HG02763 (cell line): ENCODE measurements at regions not wholly inside any gene's neighbourhood (a gene's known extent, or its start where the extent isn't known, plus 50 kb on each side); places are given as distances from the start of the nearest gene placed in this dataset.
"Not testable (repeated sequence)": the region's sequence is repeated elsewhere in the genome, so short reads cannot be mapped to it uniquely, and the experiment has no call there.

Experiments
- ATAC-seq: cut with Tn5 transposase; IDR thresholded peaks from one replicate; pipeline ENCODE4 v1.9.1; 2021; ENCODE audit warnings: mild to moderate bottlenecking, moderate library complexity; ENCODE audit not compliant: unreplicated experiment

GRCh38 chr4:126201251-126202138 lies 886.7 kb downstream of the FAT4 start:
- not testable (repeated sequence) for ATAC-seq

- ATAC-seq: no peak
Measured at GRCh38 chr4:126202226-126202625, 887.5 kb downstream of the FAT4 start.

- ATAC-seq: no peak
Measured at GRCh38 chr4:126207910-126208309, 893.2 kb downstream of the FAT4 start.

GRCh38 chr4:126209147-126209546 lies 894.4 kb downstream of the FAT4 start:
- ATAC-seq: no peak

- no peak for ATAC-seq
Measured at GRCh38 chr4:126213996-126214395, 899.2 kb downstream of the FAT4 start.

- no peak for ATAC-seq
Measured at GRCh38 chr4:126215759-126216158, 901.0 kb downstream of the FAT4 start.

GRCh38 chr4:126216611-126217010 lies 901.9 kb downstream of the FAT4 start:
- ATAC-seq: no peak

GRCh38 chr4:126221282-126221681 lies 906.5 kb downstream of the FAT4 start:
- ATAC-seq: no peak

- ATAC-seq: no peak
Measured at GRCh38 chr4:126221717-126222340, 907.1 kb downstream of the FAT4 start.

- no peak for ATAC-seq
Measured at GRCh38 chr4:126223784-126224407, 909.1 kb downstream of the FAT4 start.

GRCh38 chr4:126227428-126227827 lies 912.7 kb downstream of the FAT4 start:
- no peak for ATAC-seq

- no peak for ATAC-seq
Measured at GRCh38 chr4:126230269-126230668, 915.5 kb downstream of the FAT4 start.

GRCh38 chr4:126233483-126233882 lies 918.7 kb downstream of the FAT4 start:
- ATAC-seq: no peak

GRCh38 chr4:126238013-126238412 lies 923.3 kb downstream of the FAT4 start:
- no peak for ATAC-seq

- no peak for ATAC-seq
Measured at GRCh38 chr4:126241634-126242033, 926.9 kb downstream of the FAT4 start.

GRCh38 chr4:126242679-126243390 lies 928.1 kb downstream of the FAT4 start:
- ATAC-seq: no peak

GRCh38 chr4:126247409-126247808 lies 932.7 kb downstream of the FAT4 start:
- no peak for ATAC-seq

- ATAC-seq: no peak
Measured at GRCh38 chr4:126250006-126250405, 935.3 kb downstream of the FAT4 start.

- no peak for ATAC-seq
Measured at GRCh38 chr4:126251169-126251568, 936.4 kb downstream of the FAT4 start.

GRCh38 chr4:126262665-126263064 lies 947.9 kb downstream of the FAT4 start:
- no peak for ATAC-seq

GRCh38 chr4:126264839-126265238 lies 950.1 kb downstream of the FAT4 start:
- ATAC-seq: no peak
